PC-3 (cell line): ENCODE measurements at regions not wholly inside any gene's neighbourhood (a gene's known extent, or its start where the extent isn't known, plus 50 kb on each side); places are given as distances from the start of the nearest gene placed in this dataset.

ENCODE experiments used
- ATAC-seq: fragments of 200-7000 bp; cut with Tn5 transposase; 2 replicates; pipeline ENCODE4 v1.9.1; 2020; ENCODE audit warnings: mild to moderate bottlenecking, moderate library complexity
- BruUV-seq: library from RNA; stranded (reverse); fragments of 400-500 nt; replicated peaks from 2 replicates; lab custom pipeline; 2021; lab: Mats Ljungman, UMichigan
- CTCF ChIA-PET: fragments of 300-600 bp; sonication (Branson Sonifier 250); formaldehyde crosslinking; loops from one replicate; lab custom pipeline; 2022; ENCODE audit warnings: antibody characterized with exemption; lab: Charles Lee
- POLR2A ChIA-PET: fragments of 300-600 bp; sonication (Branson Sonifier 250); formaldehyde crosslinking; loops from one replicate; lab custom pipeline; 2022; ENCODE audit warnings: antibody characterized with exemption; ENCODE audit not compliant: unreplicated experiment; lab: Charles Lee
- DNase-seq: peaks from one replicate; pipeline ENCODE4 v3.0.0-alpha.2; 2015
- H2AFZ ChIP-seq: fragments of 300-600 bp; sonication (generic); 2 replicates; pipeline ENCODE4 v1.6.0; 2016; ENCODE audit warnings: antibody characterized with exemption, low read length
- H3F3A ChIP-seq: fragments of 300-600 bp; sonication (generic); one replicate; pipeline ENCODE4 v1.6.0; 2017; ENCODE audit warnings: antibody characterized with exemption, low read length, control low read depth, mild to moderate bottlenecking; ENCODE audit not compliant: unreplicated experiment
- H3K27ac ChIP-seq: fragments of 300-600 bp; sonication (generic); 2 replicates; pipeline ENCODE4 v1.5.1; 2016; ENCODE audit warnings: mild to moderate bottlenecking, low read length
- H3K27me3 ChIP-seq: fragments of 300-600 bp; sonication (generic); 2 replicates; pipeline ENCODE4 v1.6.1; 2016; ENCODE audit warnings: low read length, mixed read lengths
- H3K36me3 ChIP-seq: fragments of 300-600 bp; sonication (generic); 2 replicates; pipeline ENCODE4 v1.6.1; 2016; ENCODE audit warnings: low read depth, mixed run types, low read length, mixed read lengths
- H3K4me1 ChIP-seq: fragments of 300-600 bp; sonication (generic); 2 replicates; pipeline ENCODE4 v1.5.1; 2016; ENCODE audit warnings: low read length; ENCODE audit not compliant: insufficient read depth
- H3K4me2 ChIP-seq: fragments of 300-600 bp; sonication (generic); 2 replicates; pipeline ENCODE4 v1.6.0; 2016; ENCODE audit warnings: low read length
- H3K4me3 ChIP-seq: fragments of 300-600 bp; sonication (generic); 2 replicates; pipeline ENCODE4 v1.5.1; 2016; ENCODE audit warnings: mild to moderate bottlenecking, low read length, mixed read lengths
- H3K79me2 ChIP-seq: fragments of 300-600 bp; sonication (generic); 2 replicates; pipeline ENCODE4 v1.6.1; 2017; ENCODE audit warnings: low read length, mixed read lengths
- H3K9ac ChIP-seq: fragments of 300-600 bp; sonication (generic); 2 replicates; pipeline ENCODE4 v1.6.0; 2016; ENCODE audit warnings: mild to moderate bottlenecking, low read length
- H3K9me2 ChIP-seq: fragments of 300-600 bp; sonication (generic); replicated peaks from 2 replicates; pipeline ENCODE4 v1.6.1; 2016; ENCODE audit warnings: mixed run types, low read length, mixed read lengths
- H3K9me3 ChIP-seq: fragments of 300-600 bp; sonication (generic); 2 replicates; pipeline ENCODE4 v1.6.1; 2016; ENCODE audit warnings: low read length, mixed read lengths
- H4K20me1 ChIP-seq: fragments of 300-600 bp; sonication (generic); 2 replicates; pipeline ENCODE4 v1.6.1; 2016; ENCODE audit warnings: low read length, mixed read lengths
- EZH2 ChIP-seq: fragments of 300-600 bp; sonication (generic); IDR thresholded peaks from one replicate; pipeline ENCODE4 v1.6.1; 2017; ENCODE audit warnings: antibody characterized with exemption, mild to moderate bottlenecking, low read length; ENCODE audit not compliant: unreplicated experiment
- EZH2phosphoT487 ChIP-seq: fragments of 300-600 bp; sonication (generic); IDR thresholded peaks from 2 replicates; pipeline ENCODE4 v1.6.1; 2018; ENCODE audit warnings: mild to moderate bottlenecking, antibody characterized with exemption, low read length, borderline replicate concordance
- intact Hi-C: fragments of 100-400 bp; cut with micrococcal nuclease; formaldehyde crosslinking; loops from 2 replicates; pipeline ENCODE4 v1.9.0; 2023
- TF ChIP-seq, protein P1 (sequence below): fragments of 300-600 bp; sonication (generic); conservative IDR thresholded peaks from 2 replicates; pipeline ENCODE4 v1.5.1; 2017; ENCODE audit warnings: antibody characterized with exemption, low read depth, mild to moderate bottlenecking, low read length

GRCh38 chr14:86943391-86944365 is 1049.3 kb downstream of the GALC start:
- ChIA-PET POLR2A (no interaction called here), CTCF (no interaction called here)
- no peak overlapping the region for H2AFZ ChIP-seq
- H4K20me1 ChIP-seq = no peaks in the 10 kb centered on the region
- BruUV-seq = no TSS peak
- H3K9me3 ChIP-seq = peaks cover 5% of the 10 kb centered on the region; the same call in 1 of the 2 replicates
- H3K4me3 ChIP-seq = no peak overlapping the region
- no peak for ATAC-seq
- DNase-seq = no peak
- H3F3A ChIP-seq = no peaks in the 10 kb centered on the region
- H3K9ac ChIP-seq = no peak overlapping the region
- H3K79me2 ChIP-seq = no peaks in the 10 kb centered on the region
- intact Hi-C loops = no loop called here
- H3K27me3 ChIP-seq = no peaks in the 10 kb centered on the region
- no peaks in the 10 kb centered on the region for H3K36me3 ChIP-seq
- H3K4me2 ChIP-seq = no peak overlapping the region
- no peaks in the 10 kb centered on the region for H3K9me2 ChIP-seq
- no peaks in the 10 kb centered on the region for H3K4me1 ChIP-seq
- TF ChIP-seq EZH2 (no peak), EZH2phosphoT487 (no peak)
- TF ChIP-seq, protein P1, sequence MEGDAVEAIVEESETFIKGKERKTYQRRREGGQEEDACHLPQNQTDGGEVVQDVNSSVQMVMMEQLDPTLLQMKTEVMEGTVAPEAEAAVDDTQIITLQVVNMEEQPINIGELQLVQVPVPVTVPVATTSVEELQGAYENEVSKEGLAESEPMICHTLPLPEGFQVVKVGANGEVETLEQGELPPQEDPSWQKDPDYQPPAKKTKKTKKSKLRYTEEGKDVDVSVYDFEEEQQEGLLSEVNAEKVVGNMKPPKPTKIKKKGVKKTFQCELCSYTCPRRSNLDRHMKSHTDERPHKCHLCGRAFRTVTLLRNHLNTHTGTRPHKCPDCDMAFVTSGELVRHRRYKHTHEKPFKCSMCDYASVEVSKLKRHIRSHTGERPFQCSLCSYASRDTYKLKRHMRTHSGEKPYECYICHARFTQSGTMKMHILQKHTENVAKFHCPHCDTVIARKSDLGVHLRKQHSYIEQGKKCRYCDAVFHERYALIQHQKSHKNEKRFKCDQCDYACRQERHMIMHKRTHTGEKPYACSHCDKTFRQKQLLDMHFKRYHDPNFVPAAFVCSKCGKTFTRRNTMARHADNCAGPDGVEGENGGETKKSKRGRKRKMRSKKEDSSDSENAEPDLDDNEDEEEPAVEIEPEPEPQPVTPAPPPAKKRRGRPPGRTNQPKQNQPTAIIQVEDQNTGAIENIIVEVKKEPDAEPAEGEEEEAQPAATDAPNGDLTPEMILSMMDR = no peak
- no peak overlapping the region for H3K27ac ChIP-seq

- no peak overlapping the region for H2AFZ ChIP-seq
- H4K20me1 ChIP-seq = no peaks in the 10 kb centered on the region
- TF ChIP-seq, protein P1 = no peak
- TF ChIP-seq EZH2 = no peak
- H3K9me2 ChIP-seq = no peaks in the 10 kb centered on the region
- no TSS peak for BruUV-seq
- peaks cover 5% of the 10 kb centered on the region; the same call in 1 of the 2 replicates for H3K9me3 ChIP-seq
- no peaks in the 10 kb centered on the region for H3K36me3 ChIP-seq
- H3K4me1 ChIP-seq = no peaks in the 10 kb centered on the region
- H3K4me3 ChIP-seq = no peak overlapping the region
- no peak overlapping the region for H3K4me2 ChIP-seq
- H3K27ac ChIP-seq = no peak overlapping the region
- ATAC-seq (no peak), DNase-seq (no peak)
- intact Hi-C loops = no loop called here
- H3K79me2 ChIP-seq = no peaks in the 10 kb centered on the region
- ChIA-PET POLR2A (no interaction called here), CTCF (no interaction called here)
- H3F3A ChIP-seq = no peaks in the 10 kb centered on the region
- no peak overlapping the region for H3K9ac ChIP-seq
- H3K27me3 ChIP-seq = no peaks in the 10 kb centered on the region
Measured at GRCh38 chr14:86942936-86943335, 1050.0 kb downstream of the GALC start.

- H3K27ac ChIP-seq = no peak overlapping the region
- no peak overlapping the region for H3K4me3 ChIP-seq
- no TSS peak for BruUV-seq
- POLR2A ChIA-PET = no interaction called here
- TF ChIP-seq, protein P1 = no peak
- TF ChIP-seq EZH2phosphoT487 (no peak), EZH2 (no peak)
- H3K79me2 ChIP-seq = no peaks in the 10 kb centered on the region
- intact Hi-C loops = no loop called here
- H3K9me3 ChIP-seq = peaks cover 5% of the 10 kb centered on the region; the same call in 1 of the 2 replicates
- H4K20me1 ChIP-seq = no peaks in the 10 kb centered on the region
- CTCF ChIA-PET = no interaction called here
- no peaks in the 10 kb centered on the region for H3K36me3 ChIP-seq
- DNase-seq (no peak), ATAC-seq (no peak)
- H3K4me1 ChIP-seq = no peaks in the 10 kb centered on the region
- no peak overlapping the region for H2AFZ ChIP-seq
- H3K4me2 ChIP-seq = no peak overlapping the region
- no peaks in the 10 kb centered on the region for H3K9me2 ChIP-seq
- no peaks in the 10 kb centered on the region for H3K27me3 ChIP-seq
- H3K9ac ChIP-seq = no peak overlapping the region
- H3F3A ChIP-seq = no peaks in the 10 kb centered on the region
Measured at GRCh38 chr14:86940106-86940505, 1052.9 kb downstream of the GALC start.
